Uterus (tissue), 2 donors: ENCODE measurements at regions not wholly inside any gene's neighbourhood (a gene's known extent, or its start where the extent isn't known, plus 50 kb on each side); places are given as distances from the start of the nearest gene placed in this dataset.

Experiments
- CTCF ChIP-seq, 4 experiments: fragments of 200-600 bp in 2 of 4; fragments of 450-650 bp in 2 of 4; sonication (generic) in 2 of 4; IDR thresholded peaks; one replicate each; pipeline ENCODE4 v1.5.1; 2016 to 2019; ENCODE audit warnings: antibody characterized with exemption in 4 of 4, mild to moderate bottlenecking in 2 of 4, moderate library complexity in 1 of 4
- POLR2A ChIP-seq, 2 donors: fragments of 450-650 bp; IDR thresholded peaks; one replicate each; pipeline ENCODE4 v1.6.1; 2016; ENCODE audit warnings: antibody characterized with exemption in 2 of 2, mild to moderate bottlenecking in 1 of 2, moderate library complexity in 1 of 2

GRCh38 chr10:78218798-78219490 is 185.3 kb downstream of the RPS24 start:
- TF ChIP-seq POLR2A (IDR thresholded peaks at IDR 0.05): no peak
- no peak for TF ChIP-seq CTCF (IDR thresholded peaks at IDR 0.05)
